Omental fat pad (tissue), 3 donors: ENCODE measurements at regions not wholly inside any gene's neighbourhood (a gene's known extent, or its start where the extent isn't known, plus 50 kb on each side); places are given as distances from the start of the nearest gene placed in this dataset.

Experiments
- ATAC-seq: fragments of 150-250 bp; one replicate; pipeline ENCODE4 v1.9.1; 2016; ENCODE audit warnings: mild to moderate bottlenecking, moderate library complexity; ENCODE audit not compliant: low FRiP score
- DNase-seq: peaks from one replicate; pipeline ENCODE4 v3.0.0-alpha.2; 2019; ENCODE audit warnings: low spot score
- CTCF ChIP-seq, 3 donors: fragments of 450-650 bp; IDR thresholded peaks; one replicate each; pipeline ENCODE4 v1.5.1; 2016 to 2017; ENCODE audit warnings: antibody characterized with exemption in 3 of 3, mild to moderate bottlenecking in 3 of 3, moderate library complexity in 2 of 3

- ATAC-seq (no peak), DNase-seq (no peak)
- no peak for TF ChIP-seq CTCF (IDR thresholded peaks at IDR 0.05)
Observed at GRCh38 chr13:39811696-39812095, 156.2 kb downstream of the COG6 start.

- no peak for DNase-seq
- TF ChIP-seq CTCF (IDR thresholded peaks at IDR 0.05): no peak
- ATAC-seq: peak; percentile 54
Observed at GRCh38 chr13:39815345-39816111, 160.1 kb downstream of the COG6 start.

DNA sequence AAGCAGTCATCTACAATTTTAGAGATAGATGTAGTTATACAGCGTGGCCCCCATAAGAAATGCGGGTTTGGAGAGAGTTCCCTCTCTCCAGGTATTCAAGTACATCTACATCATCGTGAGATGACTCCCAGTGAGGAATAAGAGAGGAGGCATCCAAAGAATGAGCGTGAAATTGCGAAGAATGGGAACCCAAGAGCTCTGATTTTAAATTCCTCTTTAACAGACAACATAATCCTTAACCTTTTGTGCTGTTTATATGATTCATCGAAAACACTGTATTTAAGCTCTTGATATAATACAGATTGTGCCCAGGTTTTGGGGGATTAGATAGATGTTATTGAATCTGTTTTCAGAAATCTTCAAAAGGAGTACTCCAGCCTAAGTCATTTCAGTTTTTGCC, 161.5 kb downstream of the COG6 start:
- TF ChIP-seq CTCF (IDR thresholded peaks at IDR 0.05): no peak
- ATAC-seq (no peak), DNase-seq (no peak)

DNA sequence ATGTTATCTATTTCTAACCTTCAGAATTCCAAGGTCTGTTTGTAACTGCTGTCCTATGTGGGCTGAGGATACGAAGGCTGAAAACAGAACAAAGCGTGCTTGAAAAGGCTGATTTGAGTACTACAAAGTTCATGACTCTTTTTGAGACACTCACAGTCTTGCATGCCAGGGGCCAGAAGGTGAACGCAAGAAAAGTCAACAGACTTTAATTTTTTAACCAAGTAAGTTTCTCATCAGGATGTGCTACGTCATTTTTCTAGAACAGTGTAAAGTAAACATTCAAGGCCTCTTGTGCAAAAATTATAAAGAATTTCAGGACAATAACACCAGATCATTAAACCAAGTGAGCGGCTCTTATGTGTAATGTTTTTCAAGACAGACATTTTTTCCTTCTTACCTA, 163.5 kb downstream of the COG6 start:
- ATAC-seq (no peak), DNase-seq (no peak)
- no peak for TF ChIP-seq CTCF (IDR thresholded peaks at IDR 0.05)

DNA sequence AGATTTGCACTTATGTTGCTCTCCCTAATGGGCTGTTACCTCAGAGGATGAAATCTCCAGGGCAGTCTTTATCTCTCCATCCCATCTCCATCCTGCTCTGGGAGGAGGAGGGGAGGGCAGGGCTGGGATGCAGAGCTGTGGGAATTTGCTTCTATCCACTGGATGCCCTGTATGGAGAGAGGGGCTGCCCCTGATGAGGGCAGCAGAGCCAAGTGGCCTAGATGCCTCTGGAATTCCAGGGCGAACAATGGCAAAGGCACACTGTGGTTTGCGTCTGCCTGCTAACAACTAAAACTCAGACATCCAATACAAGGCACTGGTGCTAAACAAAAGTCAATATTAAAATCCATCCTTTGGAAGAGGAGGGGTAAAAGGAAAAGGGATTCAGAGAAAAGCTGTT, 165.1 kb downstream of the COG6 start:
- ATAC-seq: no peak
- no peak for DNase-seq
- TF ChIP-seq CTCF (IDR thresholded peaks at IDR 0.05): no peak

GRCh38 chr13:39821977-39822376, 166.5 kb downstream of the COG6 start:
- no peak for TF ChIP-seq CTCF (IDR thresholded peaks at IDR 0.05)
- ATAC-seq: no peak

DNA sequence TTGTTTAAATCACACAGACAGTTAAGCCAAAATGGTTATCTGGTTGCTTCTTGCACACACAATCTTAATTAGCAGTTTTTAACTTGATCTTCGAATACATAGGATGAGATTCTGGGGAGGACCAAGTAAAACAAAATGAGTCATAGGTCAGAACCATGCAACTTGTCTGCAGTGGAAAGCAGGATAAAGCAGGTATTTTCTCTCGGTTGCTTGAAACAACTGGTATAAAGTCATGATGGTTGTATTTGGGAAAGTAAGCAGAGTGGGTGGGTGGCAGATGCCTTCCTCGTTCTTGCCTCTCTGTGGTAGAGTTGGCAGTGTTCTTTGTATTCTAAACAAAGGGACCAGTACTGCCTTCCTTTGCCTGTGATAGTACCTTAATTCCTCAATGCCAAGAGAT, 167.0 kb downstream of the COG6 start:
- TF ChIP-seq CTCF (IDR thresholded peaks at IDR 0.05): no peak
- DNase-seq: no peak
- no peak for ATAC-seq

More at GRCh38 chr13:39821977-39822376, 166.5 kb downstream of the COG6 start:
- DNase-seq: no peak
